HL-60 (cell line): ENCODE measurements at regions not wholly inside any gene's neighbourhood (a gene's known extent, or its start where the extent isn't known, plus 50 kb on each side); places are given as distances from the start of the nearest gene placed in this dataset.
A peak's percentile ranks its signal among the peaks of the same experiment; 100 is the strongest.

Experiments used
- DNase-seq, 2 experiments: peaks; one replicate each; pipeline ENCODE4 v3.0.0-alpha.2; 2010 to 2020; ENCODE audit warnings: low read depth in 1 of 2, low spot score in 1 of 2
- H3K27ac ChIP-seq: fragments of 250-450 bp; sonication (Bioruptor Pico); replicated peaks from 2 replicates; pipeline ENCODE4 v1.5.1; 2020; ENCODE audit warnings: mild to moderate bottlenecking, moderate library complexity
- H3K27me3 ChIP-seq: fragments of 250-450 bp; sonication (Bioruptor Pico); 2 replicates; pipeline ENCODE4 v1.5.1; 2021; ENCODE audit warnings: mild to moderate bottlenecking, moderate library complexity; ENCODE audit not compliant: insufficient read depth, poor library complexity, severe bottlenecking
- H3K4me3 ChIP-seq: replicated peaks from 2 replicates; pipeline ENCODE4 v1.5.1; 2011; ENCODE audit warnings: mild to moderate bottlenecking, control low read depth, low read length; ENCODE audit not compliant: insufficient read depth
- GABPA ChIP-seq: IDR thresholded peaks from 2 replicates; pipeline ENCODE4 v1.6.1; 2012; ENCODE audit warnings: low read depth
- POLR2AphosphoS5 ChIP-seq: IDR thresholded peaks from 2 replicates; pipeline ENCODE4 v1.6.1; 2012; ENCODE audit warnings: low read depth
- SPI1 ChIP-seq: IDR thresholded peaks from 2 replicates; pipeline ENCODE4 v1.6.1; 2012; ENCODE audit warnings: low read depth, mild to moderate bottlenecking, borderline replicate concordance
- TF ChIP-seq, protein P1 (sequence below): IDR thresholded peaks from one replicate; pipeline ENCODE4 v1.5.1; 2011; ENCODE audit warnings: low read length, control low read depth, inconsistent platforms; ENCODE audit not compliant: insufficient read depth
- TF ChIP-seq, protein P2 (sequence below): IDR thresholded peaks from 2 replicates; pipeline ENCODE4 v1.6.1; 2012; ENCODE audit warnings: low read depth; ENCODE audit not compliant: insufficient replicate concordance

DNA sequence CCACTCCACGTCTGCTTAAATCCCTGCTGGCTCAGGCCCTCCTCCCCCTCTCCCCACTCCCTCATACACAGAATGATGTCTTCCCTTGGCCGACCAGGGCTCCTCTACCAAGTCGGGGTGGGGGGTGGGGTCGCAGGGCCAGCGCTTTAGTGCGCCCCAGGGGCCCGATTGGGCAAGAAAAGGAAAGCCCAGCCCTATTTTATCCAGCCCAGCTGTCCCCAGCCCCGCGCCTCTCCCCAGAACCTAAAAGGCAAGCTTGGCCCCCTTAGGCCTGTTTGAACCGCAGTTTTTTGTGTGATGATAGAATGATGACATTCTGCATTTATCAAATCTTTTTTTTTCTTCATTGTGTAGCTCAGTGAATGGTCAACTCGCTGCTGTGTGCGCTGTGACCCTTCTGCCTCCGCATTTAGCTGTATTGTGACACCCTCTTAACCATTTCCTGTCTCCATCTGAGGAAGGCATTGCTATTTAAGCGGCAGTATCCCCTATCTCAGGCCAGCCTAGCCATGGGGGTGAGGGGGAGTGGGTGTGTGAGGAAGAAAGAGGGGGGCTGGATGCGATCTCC lies 231.4 kb downstream of the HAUS1 start:
- Histone ChIP-seq H3K27ac (no peak overlapping the region), H3K27me3 (no peaks in the 10 kb centered on the region), H3K4me3 (peak overlapping the region; percentile 80)
- TF ChIP-seq SPI1 (peak; percentile 31; the same call in 1 of the 2 replicates), POLR2AphosphoS5 (no peak)
- peak in 1 of 2 experiments; percentile 49 for DNase-seq

DNA sequence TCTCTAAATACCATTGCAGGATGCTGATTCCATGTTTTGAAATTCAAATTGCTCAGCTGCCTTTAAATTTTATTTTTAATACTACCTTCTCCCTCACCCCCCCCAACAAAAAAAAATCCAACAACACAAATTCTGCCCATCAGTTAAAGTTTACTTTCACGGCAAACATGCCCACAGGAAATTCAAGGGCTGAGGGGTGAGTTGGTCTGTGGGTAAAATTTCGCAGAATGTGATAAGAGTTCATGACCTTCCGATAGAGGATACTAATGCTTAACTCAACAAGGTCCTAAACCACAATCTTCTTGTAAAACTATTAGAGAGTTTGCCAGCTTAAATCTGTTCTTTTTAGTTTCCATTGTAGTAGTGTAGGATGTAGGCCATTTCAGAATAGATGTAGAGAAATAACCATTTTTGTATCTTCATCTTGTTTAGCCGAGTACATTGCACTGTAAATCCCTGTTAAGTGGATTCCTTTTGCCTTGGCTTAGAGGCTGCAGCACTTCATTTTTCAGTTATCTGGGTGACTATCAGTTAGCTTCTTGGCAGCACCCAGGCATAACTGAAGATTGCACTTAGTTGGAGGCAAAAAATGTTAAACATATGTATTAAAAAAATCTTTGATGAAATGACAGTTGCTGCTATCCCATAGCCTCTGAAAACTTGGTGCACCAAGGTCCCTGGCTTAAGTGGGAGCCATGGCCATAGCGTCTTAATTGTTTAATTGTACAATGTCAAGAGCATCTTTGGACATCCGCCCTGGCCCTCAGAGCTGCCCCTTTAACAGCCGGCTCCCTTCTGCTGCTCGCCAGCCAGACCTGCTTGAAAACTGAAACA lies 232.3 kb downstream of the HAUS1 start:
- Histone ChIP-seq H3K4me3 (no peak overlapping the region), H3K27ac (no peak overlapping the region), H3K27me3 (no peaks in the 10 kb centered on the region)
- TF ChIP-seq GABPA (no peak), SPI1 (no peak), POLR2AphosphoS5 (no peak)
- TF ChIP-seq, protein P1, sequence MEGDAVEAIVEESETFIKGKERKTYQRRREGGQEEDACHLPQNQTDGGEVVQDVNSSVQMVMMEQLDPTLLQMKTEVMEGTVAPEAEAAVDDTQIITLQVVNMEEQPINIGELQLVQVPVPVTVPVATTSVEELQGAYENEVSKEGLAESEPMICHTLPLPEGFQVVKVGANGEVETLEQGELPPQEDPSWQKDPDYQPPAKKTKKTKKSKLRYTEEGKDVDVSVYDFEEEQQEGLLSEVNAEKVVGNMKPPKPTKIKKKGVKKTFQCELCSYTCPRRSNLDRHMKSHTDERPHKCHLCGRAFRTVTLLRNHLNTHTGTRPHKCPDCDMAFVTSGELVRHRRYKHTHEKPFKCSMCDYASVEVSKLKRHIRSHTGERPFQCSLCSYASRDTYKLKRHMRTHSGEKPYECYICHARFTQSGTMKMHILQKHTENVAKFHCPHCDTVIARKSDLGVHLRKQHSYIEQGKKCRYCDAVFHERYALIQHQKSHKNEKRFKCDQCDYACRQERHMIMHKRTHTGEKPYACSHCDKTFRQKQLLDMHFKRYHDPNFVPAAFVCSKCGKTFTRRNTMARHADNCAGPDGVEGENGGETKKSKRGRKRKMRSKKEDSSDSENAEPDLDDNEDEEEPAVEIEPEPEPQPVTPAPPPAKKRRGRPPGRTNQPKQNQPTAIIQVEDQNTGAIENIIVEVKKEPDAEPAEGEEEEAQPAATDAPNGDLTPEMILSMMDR: no peak
- TF ChIP-seq, protein P2, sequence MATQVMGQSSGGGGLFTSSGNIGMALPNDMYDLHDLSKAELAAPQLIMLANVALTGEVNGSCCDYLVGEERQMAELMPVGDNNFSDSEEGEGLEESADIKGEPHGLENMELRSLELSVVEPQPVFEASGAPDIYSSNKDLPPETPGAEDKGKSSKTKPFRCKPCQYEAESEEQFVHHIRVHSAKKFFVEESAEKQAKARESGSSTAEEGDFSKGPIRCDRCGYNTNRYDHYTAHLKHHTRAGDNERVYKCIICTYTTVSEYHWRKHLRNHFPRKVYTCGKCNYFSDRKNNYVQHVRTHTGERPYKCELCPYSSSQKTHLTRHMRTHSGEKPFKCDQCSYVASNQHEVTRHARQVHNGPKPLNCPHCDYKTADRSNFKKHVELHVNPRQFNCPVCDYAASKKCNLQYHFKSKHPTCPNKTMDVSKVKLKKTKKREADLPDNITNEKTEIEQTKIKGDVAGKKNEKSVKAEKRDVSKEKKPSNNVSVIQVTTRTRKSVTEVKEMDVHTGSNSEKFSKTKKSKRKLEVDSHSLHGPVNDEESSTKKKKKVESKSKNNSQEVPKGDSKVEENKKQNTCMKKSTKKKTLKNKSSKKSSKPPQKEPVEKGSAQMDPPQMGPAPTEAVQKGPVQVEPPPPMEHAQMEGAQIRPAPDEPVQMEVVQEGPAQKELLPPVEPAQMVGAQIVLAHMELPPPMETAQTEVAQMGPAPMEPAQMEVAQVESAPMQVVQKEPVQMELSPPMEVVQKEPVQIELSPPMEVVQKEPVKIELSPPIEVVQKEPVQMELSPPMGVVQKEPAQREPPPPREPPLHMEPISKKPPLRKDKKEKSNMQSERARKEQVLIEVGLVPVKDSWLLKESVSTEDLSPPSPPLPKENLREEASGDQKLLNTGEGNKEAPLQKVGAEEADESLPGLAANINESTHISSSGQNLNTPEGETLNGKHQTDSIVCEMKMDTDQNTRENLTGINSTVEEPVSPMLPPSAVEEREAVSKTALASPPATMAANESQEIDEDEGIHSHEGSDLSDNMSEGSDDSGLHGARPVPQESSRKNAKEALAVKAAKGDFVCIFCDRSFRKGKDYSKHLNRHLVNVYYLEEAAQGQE: no peak
- no peak for DNase-seq

DNA sequence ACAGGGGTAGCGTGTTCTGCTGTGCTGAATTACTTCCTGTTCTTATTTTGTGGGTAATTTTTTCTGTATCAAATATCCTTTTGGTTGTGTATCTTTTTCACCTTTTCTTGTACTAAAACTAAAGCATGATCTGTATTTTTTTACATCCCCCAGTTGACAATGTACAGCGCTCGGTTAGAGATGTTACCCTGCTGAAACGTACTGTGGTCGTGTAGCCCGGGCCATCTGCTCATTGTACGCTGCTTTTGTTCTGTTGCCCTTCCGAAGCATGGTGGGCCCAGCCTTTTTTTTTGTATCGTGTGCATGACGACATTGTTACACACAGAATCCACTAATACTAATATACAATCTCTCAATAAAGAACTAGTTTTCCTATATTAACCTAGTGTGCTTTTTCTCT lies 233.1 kb downstream of the HAUS1 start:
- H3K27ac ChIP-seq: no peak overlapping the region
- TF ChIP-seq, protein P1: no peak
- DNase-seq: no peak
- H3K27me3 ChIP-seq: no peaks in the 10 kb centered on the region
- no peak overlapping the region for H3K4me3 ChIP-seq

DNA sequence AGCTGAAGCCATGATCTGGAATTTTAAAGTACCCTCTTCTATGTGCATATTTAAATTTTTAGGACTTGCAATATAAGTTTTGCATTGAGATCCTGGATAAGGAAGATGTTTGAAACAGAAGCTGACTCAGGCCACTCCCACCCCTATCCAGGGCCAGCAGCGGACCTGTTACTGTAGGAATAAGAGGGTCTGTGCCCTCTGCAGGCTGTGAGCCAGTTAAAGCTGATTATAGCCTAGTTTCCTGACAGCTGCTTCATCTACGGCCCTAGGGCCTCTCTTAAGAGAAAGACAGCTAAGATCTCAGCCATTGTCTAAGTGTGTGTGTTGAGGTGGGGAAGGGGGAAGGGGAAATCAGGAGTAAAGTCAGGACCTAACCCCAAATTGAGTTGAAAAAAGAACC lies 234.0 kb downstream of the HAUS1 start:
- Histone ChIP-seq H3K4me3 (no peak overlapping the region), H3K27me3 (no peaks in the 10 kb centered on the region), H3K27ac (no peak overlapping the region)
- DNase-seq: no peak
- TF ChIP-seq, protein P2: no peak
- TF ChIP-seq, protein P1: no peak
- TF ChIP-seq POLR2AphosphoS5 (no peak), SPI1 (no peak), GABPA (no peak)
